Prostate gland (tissue), 2 donors: ENCODE measurements at regions not wholly inside any gene's neighbourhood (a gene's known extent, or its start where the extent isn't known, plus 50 kb on each side); places are given as distances from the start of the nearest gene placed in this dataset.
"Not testable (repeated sequence)": the region's sequence is repeated elsewhere in the genome, so short reads cannot be mapped to it uniquely, and the experiment has no call there.

Experiments
- DNase-seq: peaks from one replicate; pipeline ENCODE4 v3.0.0-alpha.2; 2019; ENCODE audit warnings: low spot score
- H3K27ac ChIP-seq, 2 donors: fragments of 200-600 bp; sonication (generic); 2 replicates each; pipeline ENCODE4 v1.5.1; 2017 to 2019
- H3K27me3 ChIP-seq: fragments of 200-600 bp; sonication (generic); replicated peaks from 2 replicates; pipeline ENCODE4 v1.5.1; 2019; ENCODE audit not compliant: insufficient read depth
- H3K36me3 ChIP-seq, 2 donors: fragments of 200-600 bp; sonication (generic); 1 replicate in 1 of 2; 2 replicates in 1 of 2; pipeline versions ENCODE4 v1.5.1 to v1.8.1; 2017 to 2019
- H3K4me1 ChIP-seq: fragments of 200-600 bp; sonication (generic); replicated peaks from 2 replicates; pipeline ENCODE4 v1.5.1; 2019
- H3K4me3 ChIP-seq, 2 donors: fragments of 200-600 bp; sonication (generic); 2 replicates each; pipeline ENCODE4 v1.5.1; 2017 to 2019
- H3K9me3 ChIP-seq: fragments of 200-600 bp; sonication (generic); 2 replicates; pipeline ENCODE4 v1.5.1; 2017
- WGBS: methylation state at CpG from one replicate; pipeline ENCODE4 v1.1.5; 2018; 5-methylcytosine and 5-hydroxymethylcytosine counted together
- intact Hi-C: fragments of 100-400 bp; cut with DNase I; formaldehyde crosslinking; loops from one replicate; pipeline ENCODE4 v1.14.2; 2022

DNA sequence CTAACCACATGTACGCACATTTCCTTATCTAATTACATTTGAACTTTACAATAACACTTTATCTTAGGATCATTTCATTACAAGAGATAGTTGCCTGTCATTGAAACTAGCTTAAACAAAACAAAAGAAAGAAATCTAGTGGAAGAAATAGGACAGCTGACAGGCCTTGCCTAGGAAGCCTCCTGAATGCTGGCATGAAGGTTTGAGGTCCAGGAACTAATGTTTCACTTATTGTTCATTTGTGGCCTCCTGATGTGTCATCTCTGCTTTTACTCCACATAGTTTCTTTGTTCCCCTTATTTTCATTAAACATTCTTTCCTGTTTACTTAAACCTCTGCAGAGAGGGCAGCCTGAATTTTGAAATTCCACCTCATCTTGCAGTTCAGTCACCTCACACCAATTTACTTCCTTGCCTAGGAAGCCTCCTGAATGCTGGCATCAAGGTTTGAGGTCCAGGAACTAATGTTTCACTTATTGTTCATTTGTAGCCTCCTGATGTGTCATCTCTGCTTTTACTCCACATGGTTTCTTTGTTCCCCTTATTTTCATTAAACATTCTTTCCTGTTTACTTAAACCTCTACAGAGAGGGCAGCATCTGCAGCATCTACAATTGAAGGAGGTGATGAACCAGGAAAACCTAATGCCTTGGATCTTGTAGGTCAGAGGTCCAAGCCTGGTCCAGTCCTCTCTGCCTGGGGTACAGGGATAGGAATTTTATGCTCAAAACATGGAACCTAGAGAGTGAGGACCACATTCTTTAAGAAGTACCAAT is 319.2 kb downstream of the SPATA31A1 start:
- H3K27me3 ChIP-seq, H3K4me3 ChIP-seq, H3K36me3 ChIP-seq, H3K4me1 ChIP-seq, H3K27ac ChIP-seq, DNase-seq, intact Hi-C loops, H3K9me3 ChIP-seq: not testable (repeated sequence)
- no CpG with 5 or more reads among the region's 1 CpG for WGBS

DNA sequence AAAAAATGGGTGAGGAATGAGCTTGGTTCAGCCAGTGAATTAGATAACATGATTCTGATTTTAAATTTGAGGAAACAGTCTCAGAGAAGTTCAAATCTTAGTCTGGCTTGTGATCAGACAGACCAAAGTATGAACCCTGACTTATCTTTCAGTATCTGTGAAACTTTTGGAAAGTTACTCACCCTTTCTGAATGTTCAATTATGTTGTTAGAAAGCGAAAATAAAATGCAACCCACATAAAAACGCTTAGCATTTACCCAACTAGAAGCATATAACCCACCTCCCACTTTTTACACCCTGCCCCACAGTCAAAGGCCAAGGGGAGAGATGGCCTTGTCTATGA is 319.7 kb downstream of the SPATA31A1 start:
- H3K9me3 ChIP-seq, H3K27ac ChIP-seq, H3K4me1 ChIP-seq, H3K36me3 ChIP-seq, DNase-seq, H3K27me3 ChIP-seq, H3K4me3 ChIP-seq, intact Hi-C loops: not testable (repeated sequence)
- WGBS: no CpG with 5 or more reads among the region's 2 CpGs

- no CpG with 5 or more reads among the region's 9 CpGs for WGBS
- H3K4me1 ChIP-seq, H3K9me3 ChIP-seq, intact Hi-C loops, H3K27me3 ChIP-seq, DNase-seq, H3K36me3 ChIP-seq, H3K27ac ChIP-seq, H3K4me3 ChIP-seq: not testable (repeated sequence)
Measured at GRCh38 chr9:39678534-39679263, 323.2 kb downstream of the SPATA31A1 start.

GRCh38 chr9:39680694-39681401 is 325.4 kb downstream of the SPATA31A1 start:
- H3K27ac ChIP-seq: not testable (repeated sequence)

DNA sequence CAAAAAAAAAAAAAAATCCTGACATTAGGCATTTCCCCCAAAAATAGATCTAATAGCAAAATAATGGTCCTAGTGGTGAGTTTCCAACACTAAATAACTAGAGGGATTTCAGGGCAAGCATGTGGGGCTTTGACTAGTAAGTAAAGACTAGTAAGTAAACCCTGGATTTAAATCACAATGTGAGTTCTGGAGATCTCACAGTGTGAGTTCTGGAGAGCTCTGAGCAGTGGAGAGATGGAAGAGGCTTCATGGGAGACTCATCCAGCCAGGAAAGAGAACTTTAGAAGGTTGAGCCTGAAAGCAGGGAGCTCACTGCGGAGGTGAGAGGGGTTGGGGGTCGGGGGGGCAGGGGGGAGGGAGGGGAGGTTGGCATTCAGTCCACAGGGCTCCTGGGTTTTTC is 373.4 kb downstream of the SPATA31A1 start:
- WGBS: no CpG with 5 or more reads among the region's 2 CpGs
- H3K36me3 ChIP-seq, H3K27ac ChIP-seq, intact Hi-C loops, DNase-seq, H3K4me1 ChIP-seq, H3K4me3 ChIP-seq, H3K9me3 ChIP-seq, H3K27me3 ChIP-seq: not testable (repeated sequence)

More at GRCh38 chr9:39680694-39681401, 325.4 kb downstream of the SPATA31A1 start:
- H3K4me1 ChIP-seq, H3K9me3 ChIP-seq, intact Hi-C loops, H3K27me3 ChIP-seq, H3K4me3 ChIP-seq, DNase-seq, H3K36me3 ChIP-seq: not testable (repeated sequence)
- WGBS: no CpG with 5 or more reads among the region's 6 CpGs

GRCh38 chr9:39744898-39745297 is 389.4 kb downstream of the SPATA31A1 start:
- WGBS: no CpG with 5 or more reads among the region's 17 CpGs
- H3K9me3 ChIP-seq, H3K36me3 ChIP-seq, H3K4me3 ChIP-seq, H3K27me3 ChIP-seq, H3K4me1 ChIP-seq, intact Hi-C loops, H3K27ac ChIP-seq: not testable (repeated sequence)
- peak; percentile 3 for DNase-seq

DNA sequence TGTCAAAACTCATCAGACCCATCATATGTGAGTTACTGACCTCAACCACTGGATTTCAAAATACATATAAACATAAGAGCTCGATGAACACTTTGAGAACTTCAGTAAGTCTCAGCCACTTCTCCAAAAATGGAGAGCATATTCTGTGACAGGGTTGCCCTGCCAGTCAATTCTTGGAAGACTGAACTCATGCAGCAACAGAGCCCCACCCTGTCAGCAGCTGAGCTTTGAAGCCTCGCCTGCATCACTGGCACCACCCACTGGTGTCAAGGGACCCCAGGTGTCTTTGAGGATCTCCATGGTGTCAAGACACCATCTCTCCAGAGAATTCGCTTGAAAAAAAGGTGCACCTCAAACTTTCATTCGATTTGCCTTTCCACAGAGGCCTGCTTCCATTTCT is 420.1 kb downstream of the SPATA31A1 start:
- H3K4me1 ChIP-seq, H3K27ac ChIP-seq, H3K27me3 ChIP-seq, H3K36me3 ChIP-seq, H3K4me3 ChIP-seq, DNase-seq, H3K9me3 ChIP-seq, intact Hi-C loops: not testable (repeated sequence)
- no CpG with 5 or more reads among the region's 4 CpGs for WGBS

GRCh38 chr9:39791356-39791755 is 435.9 kb downstream of the SPATA31A1 start:
- H3K27me3 ChIP-seq, intact Hi-C loops, H3K36me3 ChIP-seq, H3K4me1 ChIP-seq, H3K9me3 ChIP-seq: not testable (repeated sequence)
- 3% methylated on average over 17 of the region's 31 CpGs for WGBS
- Histone ChIP-seq H3K27ac (peak overlapping the region in 1 of 2 donors; percentile 58), H3K4me3 (peak overlapping the region; percentile 21 to 23)
- DNase-seq: peak; percentile 46

GRCh38 chr9:39797935-39798334 is 442.5 kb downstream of the SPATA31A1 start:
- H3K36me3 ChIP-seq, H3K9me3 ChIP-seq, intact Hi-C loops, DNase-seq, H3K27me3 ChIP-seq, H3K4me3 ChIP-seq, H3K4me1 ChIP-seq, H3K27ac ChIP-seq: not testable (repeated sequence)
- 83% methylated on average over 1 of the region's 8 CpGs for WGBS

GRCh38 chr9:39799252-39799651 is 443.8 kb downstream of the SPATA31A1 start:
- H3K27me3 ChIP-seq, H3K4me3 ChIP-seq, H3K9me3 ChIP-seq, H3K4me1 ChIP-seq, H3K27ac ChIP-seq, intact Hi-C loops, H3K36me3 ChIP-seq, DNase-seq: not testable (repeated sequence)
- WGBS: no CpG with 5 or more reads among the region's 11 CpGs

GRCh38 chr9:39802561-39802960 is 447.1 kb downstream of the SPATA31A1 start:
- H3K4me3 ChIP-seq, H3K27ac ChIP-seq, H3K36me3 ChIP-seq, intact Hi-C loops, H3K27me3 ChIP-seq, H3K9me3 ChIP-seq, DNase-seq, H3K4me1 ChIP-seq: not testable (repeated sequence)
- no CpG with 5 or more reads among the region's 2 CpGs for WGBS
